OCI-LY7 (cell line): ENCODE measurements at regions not wholly inside any gene's neighbourhood (a gene's known extent, or its start where the extent isn't known, plus 50 kb on each side); places are given as distances from the start of the nearest gene placed in this dataset.

ENCODE experiments used
- CTCF ChIP-seq: fragments of 200-600 bp; sonication (generic); conservative IDR thresholded peaks from 2 replicates; pipeline ENCODE4 v1.5.1; 2014; ENCODE audit warnings: mild to moderate bottlenecking, antibody characterized with exemption, low read length, moderate library complexity, mixed read lengths
- EZH2phosphoT487 ChIP-seq: fragments of 200-600 bp; sonication (generic); IDR thresholded peaks from 2 replicates; pipeline ENCODE4 v1.6.1; 2018; ENCODE audit warnings: low read depth, borderline replicate concordance, mild to moderate bottlenecking, mixed run types, antibody characterized with exemption, low read length, moderate library complexity, mixed read lengths

GRCh38 chr5:3310541-3311261, 284.9 kb upstream of the IRX1 start:
- TF ChIP-seq CTCF (no peak), EZH2phosphoT487 (no peak)
